ENCODE measurements at regions not wholly inside any gene's neighbourhood (a gene's known extent, or its start where the extent isn't known, plus 50 kb on each side); places are given as distances from the start of the nearest gene placed in this dataset.

DNA sequence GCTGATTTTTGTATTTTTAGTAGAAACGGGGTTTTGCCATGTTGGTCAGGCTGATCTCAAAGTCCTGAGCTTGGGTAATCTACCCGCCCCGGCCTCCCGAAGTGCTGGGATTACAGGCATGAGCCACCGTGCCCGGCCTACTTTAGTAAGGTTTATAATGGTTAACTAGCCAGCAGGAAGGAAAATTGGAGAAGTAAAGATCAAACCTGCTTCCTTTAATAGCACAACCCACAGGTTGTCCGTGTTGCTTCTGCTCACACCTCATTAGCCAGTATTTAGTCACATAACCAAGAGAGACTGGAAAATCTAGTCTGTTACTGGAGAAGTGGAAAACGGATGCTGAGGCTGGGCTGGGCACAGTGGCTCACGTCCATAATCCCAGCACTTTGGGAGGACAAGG is 51.9 kb upstream of the TBL1XR1 start:
- Histone ChIP-seq H3K4me1 (ENCODE audit: control insufficient read depth, extremely low read depth, insufficient read depth, low read length) (no peaks in the 10 kb centered on the region), H3K27ac (ENCODE audit: insufficient read depth, low read depth, low read length) (no peak overlapping the region), H3K27me3 (ENCODE audit: control insufficient read depth in 2 of 2, insufficient read depth in 2 of 2, low read length in 2 of 2) (no peaks in the 10 kb centered on the region), H3K4me2 (ENCODE audit: insufficient read depth, low read length) (no peak overlapping the region), H3K79me2 (ENCODE audit: control insufficient read depth, insufficient read depth, low read length) (no peaks in the 10 kb centered on the region), H4K20me1 (replicated peaks; ENCODE audit: control insufficient read depth, extremely low read depth, insufficient read depth, low read length) (no peaks in the 10 kb centered on the region), H3K9me1 (replicated peaks; ENCODE audit: control insufficient read depth, extremely low read depth, insufficient read depth, low read length) (no peaks in the 10 kb centered on the region), H3K9me3 (replicated peaks; ENCODE audit: control insufficient read depth, insufficient read depth, low read length) (no peaks in the 10 kb centered on the region), H3K9ac (replicated peaks; ENCODE audit: extremely low read depth, insufficient read depth, low read length) (no peak overlapping the region), H3K36me3 (ENCODE audit: control insufficient read depth in 2 of 2, extremely low read depth in 1 of 2, insufficient read depth in 2 of 2, low read length in 2 of 2) (no peaks in the 10 kb centered on the region), H3K4me3 (replicated peaks in 1 of 3; ENCODE audit: insufficient read depth in 1 of 3, low read depth in 1 of 3, low read length in 3 of 3) (no peak overlapping the region), H2AFZ (ENCODE audit: low read depth, low read length) (no peak overlapping the region)
- intact Hi-C loops (cut with micrococcal nuclease) (no loop called here), dilution Hi-C loops (cut with MboI; ENCODE audit: extremely low pct_ligation_motif_present, low sequenced_read_pairs) (no loop called here)
- POLR2A ChIA-PET = no interaction called here
- CTCF ChIA-PET = no interaction called here
- BruUV-seq (replicated peaks) = no TSS peak
- no peak for TF ChIP-seq JUN (IDR thresholded peaks at IDR 0.05; ENCODE audit: borderline replicate concordance, insufficient read depth, insufficient read length, low read depth)
- FAIRE-seq = no peak
- no peak for DNase-seq (ENCODE audit: low read depth, low spot score)

DNA sequence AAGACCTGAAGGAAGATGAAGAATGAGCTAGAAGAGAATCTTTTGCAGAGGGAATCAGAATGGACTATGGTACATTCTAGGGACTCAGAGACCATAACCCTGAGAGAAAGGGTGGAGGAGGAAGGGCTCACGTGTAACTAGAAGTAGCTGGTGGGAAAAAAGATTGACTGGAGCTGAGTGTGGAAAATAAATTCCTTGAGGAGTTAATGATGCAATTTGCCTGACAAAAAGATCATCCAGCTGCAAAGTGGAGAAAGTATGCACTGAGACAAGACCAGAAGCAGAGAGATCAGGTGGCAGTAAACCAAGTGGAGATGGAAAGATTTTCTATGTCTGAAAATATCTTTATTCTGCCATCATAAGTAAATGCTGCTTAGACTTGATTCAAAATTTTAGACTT is 52.9 kb upstream of the TBL1XR1 start:
- TF ChIP-seq JUN (IDR thresholded peaks at IDR 0.05; ENCODE audit: borderline replicate concordance, insufficient read depth, insufficient read length, low read depth) (no peak), GATA2 (IDR thresholded peaks at IDR 0.05; ENCODE audit: insufficient read depth, insufficient read length, low read depth, low read length) (no peak), POLR2A (IDR thresholded peaks at IDR 0.05; ENCODE audit: low read depth, low read length) (no peak), POLR2AphosphoS5 (IDR thresholded peaks at IDR 0.05; ENCODE audit: insufficient read depth, low read depth, low read length) (no peak), EZH2 (IDR thresholded peaks at IDR 0.05; ENCODE audit: borderline replicate concordance, low read depth, low read length, severe bottlenecking) (no peak), MYC (IDR thresholded peaks at IDR 0.05; ENCODE audit: low read depth, low read length) (no peak)
- TF ChIP-seq, protein P1, sequence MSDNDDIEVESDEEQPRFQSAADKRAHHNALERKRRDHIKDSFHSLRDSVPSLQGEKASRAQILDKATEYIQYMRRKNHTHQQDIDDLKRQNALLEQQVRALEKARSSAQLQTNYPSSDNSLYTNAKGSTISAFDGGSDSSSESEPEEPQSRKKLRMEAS (IDR thresholded peaks at IDR 0.05; ENCODE audit: insufficient read depth, insufficient read length) = no peak
- Histone ChIP-seq H3K9me3 (replicated peaks; ENCODE audit: control insufficient read depth, insufficient read depth, low read length) (no peaks in the 10 kb centered on the region), H4K20me1 (replicated peaks; ENCODE audit: control insufficient read depth, extremely low read depth, insufficient read depth, low read length) (no peaks in the 10 kb centered on the region), H2AFZ (ENCODE audit: low read depth, low read length) (no peak overlapping the region), H3K79me2 (ENCODE audit: control insufficient read depth, insufficient read depth, low read length) (no peaks in the 10 kb centered on the region), H3K4me1 (ENCODE audit: control insufficient read depth, extremely low read depth, insufficient read depth, low read length) (no peaks in the 10 kb centered on the region), H3K9me1 (replicated peaks; ENCODE audit: control insufficient read depth, extremely low read depth, insufficient read depth, low read length) (no peaks in the 10 kb centered on the region), H3K36me3 (ENCODE audit: control insufficient read depth in 2 of 2, extremely low read depth in 1 of 2, insufficient read depth in 2 of 2, low read length in 2 of 2) (no peaks in the 10 kb centered on the region), H3K27me3 (ENCODE audit: control insufficient read depth in 2 of 2, insufficient read depth in 2 of 2, low read length in 2 of 2) (no peaks in the 10 kb centered on the region), H3K9ac (replicated peaks; ENCODE audit: extremely low read depth, insufficient read depth, low read length) (no peak overlapping the region), H3K27ac (ENCODE audit: insufficient read depth, low read depth, low read length) (no peak overlapping the region), H3K4me3 (replicated peaks in 1 of 3; ENCODE audit: insufficient read depth in 1 of 3, low read depth in 1 of 3, low read length in 3 of 3) (no peak overlapping the region), H3K4me2 (ENCODE audit: insufficient read depth, low read length) (no peak overlapping the region)
- no peak for DNase-seq (ENCODE audit: low read depth, low spot score)
- dilution Hi-C loops (cut with MboI; ENCODE audit: extremely low pct_ligation_motif_present, low sequenced_read_pairs) = no loop called here
- POLR2A ChIA-PET = interaction anchor here (0.6 kb wide), 1 partner anchor 37 kb away, joined by 3 read pairs; no protein-coding TSS in a partner anchor
- CTCF ChIA-PET = no interaction called here
- no TSS peak for BruUV-seq (replicated peaks)
- no peak for FAIRE-seq
- intact Hi-C loops (cut with micrococcal nuclease) = no loop called here
